HEK293 (cell line): ENCODE measurements at regions not wholly inside any gene's neighbourhood (a gene's known extent, or its start where the extent isn't known, plus 50 kb on each side); places are given as distances from the start of the nearest gene placed in this dataset.
A peak's percentile ranks its signal among the peaks of the same experiment; 100 is the strongest.

ENCODE experiments used
- HOXA7 ChIP-seq: sonication (generic); formaldehyde crosslinking; IDR thresholded peaks from 2 replicates; pipeline ENCODE4 v1.8.1; 2022; ENCODE audit warnings: missing genetic modification reagents, borderline replicate concordance
- KLF8 ChIP-seq: fragments of 450-650 bp; formaldehyde crosslinking; IDR thresholded peaks from 2 replicates; pipeline ENCODE4 v1.5.1; 2016; ENCODE audit warnings: missing biosample characterization, missing genetic modification characterization
- OSR2 ChIP-seq: fragments of 450-650 bp; formaldehyde crosslinking; IDR thresholded peaks from 2 replicates; pipeline ENCODE4 v1.5.1; 2016; ENCODE audit warnings: missing biosample characterization, missing genetic modification characterization
- PATZ1 ChIP-seq: fragments of 450-650 bp; formaldehyde crosslinking; IDR thresholded peaks from 2 replicates; pipeline ENCODE4 v1.5.1; 2016; ENCODE audit warnings: missing biosample characterization, missing genetic modification characterization
- SETDB1 ChIP-seq: IDR thresholded peaks from one replicate; pipeline ENCODE4 v1.6.1; 2017; ENCODE audit warnings: mild to moderate bottlenecking, low read length, moderate library complexity, mixed read lengths; ENCODE audit not compliant: insufficient read length
- TSHZ1 ChIP-seq: fragments of 450-650 bp; formaldehyde crosslinking; IDR thresholded peaks from 2 replicates; pipeline ENCODE4 v1.5.1; 2016; ENCODE audit warnings: missing biosample characterization, missing genetic modification characterization, borderline replicate concordance
- ZBTB7A ChIP-seq: fragments of 450-650 bp; formaldehyde crosslinking; IDR thresholded peaks from 2 replicates; pipeline ENCODE4 v1.5.1; 2016; ENCODE audit warnings: low read depth, missing biosample characterization, missing genetic modification characterization
- ZFP41 ChIP-seq: fragments of 450-650 bp; formaldehyde crosslinking; IDR thresholded peaks from 2 replicates; pipeline ENCODE4 v1.5.1; 2016; ENCODE audit warnings: missing biosample characterization, missing genetic modification characterization, borderline replicate concordance
- ZNF211 ChIP-seq: fragments of 450-650 bp; formaldehyde crosslinking; IDR thresholded peaks from 2 replicates; pipeline ENCODE4 v1.5.1; 2016; ENCODE audit warnings: low read depth, missing biosample characterization, missing genetic modification characterization
- ZNF23 ChIP-seq: fragments of 450-650 bp; formaldehyde crosslinking; IDR thresholded peaks from 2 replicates; pipeline ENCODE4 v1.5.1; 2016; ENCODE audit warnings: missing biosample characterization, missing genetic modification characterization, borderline replicate concordance
- ZNF26 ChIP-seq: fragments of 450-650 bp; formaldehyde crosslinking; IDR thresholded peaks from 2 replicates; pipeline ENCODE4 v1.5.1; 2016; ENCODE audit warnings: missing biosample characterization, missing genetic modification characterization
- ZNF335 ChIP-seq: fragments of 450-650 bp; formaldehyde crosslinking; conservative IDR thresholded peaks from 2 replicates; pipeline ENCODE4 v1.5.1; 2016; ENCODE audit warnings: missing biosample characterization, missing genetic modification characterization
- ZNF501 ChIP-seq: fragments of 450-650 bp; formaldehyde crosslinking; IDR thresholded peaks from 2 replicates; pipeline ENCODE4 v1.5.1; 2016; ENCODE audit warnings: missing biosample characterization, missing genetic modification characterization
- ZNF529 ChIP-seq: fragments of 450-650 bp; formaldehyde crosslinking; IDR thresholded peaks from 2 replicates; pipeline ENCODE4 v1.5.1; 2017; ENCODE audit warnings: missing genetic modification characterization, missing biosample characterization; ENCODE audit not compliant: insufficient replicate concordance
- ZNF549 ChIP-seq: fragments of 450-650 bp; IDR thresholded peaks from 2 replicates; pipeline ENCODE4 v1.5.1; 2018; ENCODE audit warnings: missing biosample characterization, missing genetic modification characterization, mild to moderate bottlenecking, inconsistent platforms, moderate library complexity
- ZNF704 ChIP-seq: fragments of 450-650 bp; formaldehyde crosslinking; IDR thresholded peaks from 2 replicates; pipeline ENCODE4 v1.5.1; 2016; ENCODE audit warnings: missing biosample characterization, missing genetic modification characterization
- ZSCAN30 ChIP-seq: fragments of 450-650 bp; IDR thresholded peaks from 2 replicates; pipeline ENCODE4 v1.5.1; 2018; ENCODE audit warnings: missing biosample characterization, mild to moderate bottlenecking, missing genetic modification characterization, moderate library complexity
- TF ChIP-seq, protein P1 (sequence below): fragments of 450-650 bp; formaldehyde crosslinking; IDR thresholded peaks from 2 replicates; pipeline ENCODE4 v1.5.1; 2016; ENCODE audit warnings: missing biosample characterization, missing genetic modification characterization
- TF ChIP-seq, protein P2 (sequence below): fragments of 450-650 bp; formaldehyde crosslinking; IDR thresholded peaks from 2 replicates; pipeline ENCODE4 v1.5.1; 2016; ENCODE audit warnings: missing biosample characterization, missing genetic modification characterization, low read depth
- TF ChIP-seq, protein P3 (sequence below): fragments of 450-650 bp; formaldehyde crosslinking; IDR thresholded peaks from 2 replicates; pipeline ENCODE4 v1.5.1; 2016; ENCODE audit warnings: missing biosample characterization, missing genetic modification characterization

- TF ChIP-seq, protein P1, sequence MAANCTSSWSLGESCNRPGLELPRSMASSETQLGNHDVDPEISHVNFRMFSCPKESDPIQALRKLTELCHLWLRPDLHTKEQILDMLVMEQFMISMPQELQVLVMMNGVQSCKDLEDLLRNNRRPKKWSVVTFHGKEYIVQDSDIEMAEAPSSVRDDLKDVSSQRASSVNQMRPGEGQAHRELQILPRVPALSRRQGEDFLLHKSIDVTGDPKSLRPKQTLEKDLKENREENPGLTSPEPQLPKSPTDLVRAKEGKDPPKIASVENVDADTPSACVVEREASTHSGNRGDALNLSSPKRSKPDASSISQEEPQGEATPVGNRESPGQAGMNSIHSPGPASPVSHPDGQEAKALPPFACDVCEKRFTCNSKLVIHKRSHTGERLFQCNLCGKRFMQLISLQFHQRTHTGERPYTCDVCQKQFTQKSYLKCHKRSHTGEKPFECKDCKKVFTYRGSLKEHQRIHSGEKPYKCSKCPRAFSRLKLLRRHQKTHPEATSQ (tag by site-specific recombination), result no peak
- TF ChIP-seq ZNF211 (tag by site-specific recombination) (no peak), OSR2 (tag by site-specific recombination) (no peak; the same call in 1 of the 2 replicates), ZNF529 (tag by site-specific recombination) (no peak), ZNF704 (tag by site-specific recombination) (no peak), ZBTB7A (tag by site-specific recombination) (no peak), ZNF26 (tag by site-specific recombination) (no peak), PATZ1 (peak; percentile 49), ZNF335 (tag by site-specific recombination) (0 out of 2 replicates have a peak, but pooled peaks have one; percentile 13), ZFP41 (no peak), ZNF549 (tag by site-specific recombination) (no peak), KLF8 (tag by site-specific recombination) (no peak), SETDB1 (no peak), ZNF23 (tag by site-specific recombination) (no peak), TSHZ1 (tag by site-specific recombination) (no peak), HOXA7 (CRISPR knock-in tag) (no peak), ZNF501 (no peak), ZSCAN30 (tag by site-specific recombination) (0 out of 2 replicates have a peak, but pooled peaks have one; percentile 49)
- TF ChIP-seq, protein P2, sequence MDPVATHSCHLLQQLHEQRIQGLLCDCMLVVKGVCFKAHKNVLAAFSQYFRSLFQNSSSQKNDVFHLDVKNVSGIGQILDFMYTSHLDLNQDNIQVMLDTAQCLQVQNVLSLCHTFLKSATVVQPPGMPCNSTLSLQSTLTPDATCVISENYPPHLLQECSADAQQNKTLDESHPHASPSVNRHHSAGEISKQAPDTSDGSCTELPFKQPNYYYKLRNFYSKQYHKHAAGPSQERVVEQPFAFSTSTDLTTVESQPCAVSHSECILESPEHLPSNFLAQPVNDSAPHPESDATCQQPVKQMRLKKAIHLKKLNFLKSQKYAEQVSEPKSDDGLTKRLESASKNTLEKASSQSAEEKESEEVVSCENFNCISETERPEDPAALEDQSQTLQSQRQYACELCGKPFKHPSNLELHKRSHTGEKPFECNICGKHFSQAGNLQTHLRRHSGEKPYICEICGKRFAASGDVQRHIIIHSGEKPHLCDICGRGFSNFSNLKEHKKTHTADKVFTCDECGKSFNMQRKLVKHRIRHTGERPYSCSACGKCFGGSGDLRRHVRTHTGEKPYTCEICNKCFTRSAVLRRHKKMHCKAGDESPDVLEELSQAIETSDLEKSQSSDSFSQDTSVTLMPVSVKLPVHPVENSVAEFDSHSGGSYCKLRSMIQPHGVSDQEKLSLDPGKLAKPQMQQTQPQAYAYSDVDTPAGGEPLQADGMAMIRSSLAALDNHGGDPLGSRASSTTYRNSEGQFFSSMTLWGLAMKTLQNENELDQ (tag by site-specific recombination), result no peak
- TF ChIP-seq, protein P3, sequence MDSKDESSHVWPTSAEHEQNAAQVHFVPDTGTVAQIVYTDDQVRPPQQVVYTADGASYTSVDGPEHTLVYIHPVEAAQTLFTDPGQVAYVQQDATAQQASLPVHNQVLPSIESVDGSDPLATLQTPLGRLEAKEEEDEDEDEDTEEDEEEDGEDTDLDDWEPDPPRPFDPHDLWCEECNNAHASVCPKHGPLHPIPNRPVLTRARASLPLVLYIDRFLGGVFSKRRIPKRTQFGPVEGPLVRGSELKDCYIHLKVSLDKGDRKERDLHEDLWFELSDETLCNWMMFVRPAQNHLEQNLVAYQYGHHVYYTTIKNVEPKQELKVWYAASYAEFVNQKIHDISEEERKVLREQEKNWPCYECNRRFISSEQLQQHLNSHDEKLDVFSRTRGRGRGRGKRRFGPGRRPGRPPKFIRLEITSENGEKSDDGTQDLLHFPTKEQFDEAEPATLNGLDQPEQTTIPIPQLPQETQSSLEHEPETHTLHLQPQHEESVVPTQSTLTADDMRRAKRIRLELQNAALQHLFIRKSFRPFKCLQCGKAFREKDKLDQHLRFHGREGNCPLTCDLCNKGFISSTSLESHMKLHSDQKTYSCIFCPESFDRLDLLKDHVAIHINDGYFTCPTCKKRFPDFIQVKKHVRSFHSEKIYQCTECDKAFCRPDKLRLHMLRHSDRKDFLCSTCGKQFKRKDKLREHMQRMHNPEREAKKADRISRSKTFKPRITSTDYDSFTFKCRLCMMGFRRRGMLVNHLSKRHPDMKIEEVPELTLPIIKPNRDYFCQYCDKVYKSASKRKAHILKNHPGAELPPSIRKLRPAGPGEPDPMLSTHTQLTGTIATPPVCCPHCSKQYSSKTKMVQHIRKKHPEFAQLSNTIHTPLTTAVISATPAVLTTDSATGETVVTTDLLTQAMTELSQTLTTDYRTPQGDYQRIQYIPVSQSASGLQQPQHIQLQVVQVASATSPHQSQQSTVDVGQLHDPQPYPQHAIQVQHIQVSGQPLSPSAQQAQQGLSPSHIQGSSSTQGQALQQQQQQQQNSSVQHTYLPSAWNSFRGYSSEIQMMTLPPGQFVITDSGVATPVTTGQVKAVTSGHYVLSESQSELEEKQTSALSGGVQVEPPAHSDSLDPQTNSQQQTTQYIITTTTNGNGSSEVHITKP (tag by site-specific recombination), result no peak
- TF ChIP-seq, all 188 proteins: peak for 12
Measured at GRCh38 chr1:10960411-10961299, 51.8 kb upstream of the TARDBP start (continued).
